ENCODE measurements at regions not wholly inside any gene's neighbourhood (a gene's known extent, or its start where the extent isn't known, plus 50 kb on each side); places are given as distances from the start of the nearest gene placed in this dataset.

GRCh38 chr13:110794209-110794608 lies 80.7 kb downstream of the ING1 start:
- TF ChIP-seq CTCF (IDR thresholded peaks at IDR 0.05) = no peak
- H3K4me3 ChIP-seq = no peak overlapping the region
- no peaks in the 10 kb centered on the region for H3K27me3 ChIP-seq
- DNase-seq (ENCODE audit: low spot score in 2 of 2) = no peak
- H3K4me1 ChIP-seq = no peaks in the 10 kb centered on the region
- intact Hi-C loops (cut with DNase I) = no loop called here
- H3K36me3 ChIP-seq = no peaks in the 10 kb centered on the region
- H3K27ac ChIP-seq = no peak overlapping the region
- peaks cover 0 to 18% of the 10 kb centered on the region in 2 donors for H3K9me3 ChIP-seq

GRCh38 chr13:110797230-110797877 lies 83.9 kb downstream of the ING1 start:
- H3K36me3 ChIP-seq = no peaks in the 10 kb centered on the region
- no peak overlapping the region for H3K27ac ChIP-seq
- no peak for DNase-seq (ENCODE audit: low spot score in 2 of 2)
- no peaks in the 10 kb centered on the region for H3K9me3 ChIP-seq
- no peak overlapping the region for H3K4me3 ChIP-seq
- intact Hi-C loops (cut with DNase I) = no loop called here
- no peaks in the 10 kb centered on the region for H3K27me3 ChIP-seq
- H3K4me1 ChIP-seq = peaks cover 0 to 4% of the 10 kb centered on the region in 2 donors
- TF ChIP-seq CTCF (IDR thresholded peaks at IDR 0.05) = no peak

GRCh38 chr13:110798081-110798994 lies 84.8 kb downstream of the ING1 start:
- intact Hi-C loops (cut with DNase I) = no loop called here
- peak overlapping the region; percentile 47 to 73 for H3K27ac ChIP-seq
- H3K27me3 ChIP-seq = no peaks in the 10 kb centered on the region
- no peaks in the 10 kb centered on the region for H3K36me3 ChIP-seq
- peaks cover 0 to 4% of the 10 kb centered on the region in 2 donors for H3K4me1 ChIP-seq
- H3K4me3 ChIP-seq = no peak overlapping the region
- no peaks in the 10 kb centered on the region for H3K9me3 ChIP-seq
- TF ChIP-seq CTCF (IDR thresholded peaks at IDR 0.05) = no peak
- DNase-seq (ENCODE audit: low spot score in 2 of 2) = no peak

GRCh38 chr13:110799246-110800236 lies 86.0 kb downstream of the ING1 start:
- DNase-seq (ENCODE audit: low spot score in 2 of 2) = peak in 1 of 2 donors; percentile 74
- H3K4me1 ChIP-seq = peaks cover 0 to 4% of the 10 kb centered on the region in 2 donors
- no peaks in the 10 kb centered on the region for H3K36me3 ChIP-seq
- H3K27ac ChIP-seq = peak overlapping the region; percentile 47 to 73
- peak overlapping the region; percentile 47 to 52 for H3K4me3 ChIP-seq
- no peaks in the 10 kb centered on the region for H3K27me3 ChIP-seq
- intact Hi-C loops (cut with DNase I) = no loop called here
- no peak for TF ChIP-seq CTCF (IDR thresholded peaks at IDR 0.05)
- no peaks in the 10 kb centered on the region for H3K9me3 ChIP-seq

GRCh38 chr13:110801044-110801443 lies 87.5 kb downstream of the ING1 start:
- intact Hi-C loops (cut with DNase I) = no loop called here
- Histone ChIP-seq H3K36me3 (no peaks in the 10 kb centered on the region), H3K4me3 (no peak overlapping the region), H3K27ac (no peak overlapping the region), H3K4me1 (peaks cover 0 to 4% of the 10 kb centered on the region in 2 donors), H3K27me3 (no peaks in the 10 kb centered on the region), H3K9me3 (no peaks in the 10 kb centered on the region)
- DNase-seq (ENCODE audit: low spot score in 2 of 2) = no peak
- no peak for TF ChIP-seq CTCF (IDR thresholded peaks at IDR 0.05)
